H54 (cell line): ENCODE measurements at regions not wholly inside any gene's neighbourhood (a gene's known extent, or its start where the extent isn't known, plus 50 kb on each side); places are given as distances from the start of the nearest gene placed in this dataset.

Source experiments
- DNase-seq: peaks from one replicate; pipeline ENCODE4 v3.0.0; 2011; ENCODE audit warnings: low spot score, mixed read lengths; ENCODE audit not compliant: insufficient read length
- FAIRE-seq: peaks from 3 replicates; lab custom pipeline; 2011; peaks lifted over from hg19 to GRCh38; lab: Jason Lieb, UNC
- POLR2A ChIP-seq: IDR thresholded peaks from 2 replicates; pipeline ENCODE4 v1.6.1; 2011; ENCODE audit warnings: low read depth, mild to moderate bottlenecking, low read length

DNA sequence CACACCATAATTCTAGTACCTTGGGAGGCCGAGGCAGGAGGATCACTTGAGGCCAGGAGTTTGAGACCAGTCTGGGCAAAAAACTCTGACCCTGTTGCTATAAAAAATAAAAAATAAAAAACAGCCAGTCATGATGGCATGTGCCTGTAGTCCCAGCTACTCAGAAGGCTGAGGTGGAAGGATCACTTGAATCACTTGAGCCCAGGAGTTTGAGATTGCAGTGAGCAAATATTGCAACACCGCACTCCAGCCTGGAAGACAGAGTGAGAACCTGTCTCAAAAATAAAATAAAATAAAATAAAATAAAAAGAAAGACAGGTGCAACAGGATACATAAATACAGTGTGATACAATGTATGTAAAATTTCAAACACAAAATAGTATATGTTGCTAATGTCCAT lies 154.5 kb downstream of the OTOR start:
- FAIRE-seq, result no peak

DNA sequence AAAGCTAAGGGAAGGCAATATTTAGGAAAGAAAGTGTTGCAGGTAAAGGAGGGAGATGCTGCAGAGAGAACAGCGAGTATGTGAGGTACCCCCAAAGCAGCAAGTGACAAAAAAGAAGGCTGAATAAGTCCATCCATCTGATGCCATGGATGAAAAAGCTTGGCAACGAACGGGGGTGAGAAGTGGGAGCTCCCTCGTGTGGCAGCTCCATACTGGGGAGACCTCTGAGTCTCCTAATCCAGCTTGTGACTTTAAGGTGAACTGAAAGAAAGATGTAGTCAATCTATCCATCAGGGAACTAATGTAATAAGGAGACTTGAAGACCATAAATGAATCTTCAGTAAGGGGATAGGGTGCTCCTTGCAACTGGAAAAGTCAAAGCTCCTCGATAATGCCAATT lies 156.6 kb downstream of the OTOR start:
- TF ChIP-seq POLR2A, result no peak
- DNase-seq, result no peak
- FAIRE-seq, result no peak

More for the DNA sequence above, 154.5 kb downstream of the OTOR start:
- no peak for DNase-seq
- no peak for TF ChIP-seq POLR2A

DNA sequence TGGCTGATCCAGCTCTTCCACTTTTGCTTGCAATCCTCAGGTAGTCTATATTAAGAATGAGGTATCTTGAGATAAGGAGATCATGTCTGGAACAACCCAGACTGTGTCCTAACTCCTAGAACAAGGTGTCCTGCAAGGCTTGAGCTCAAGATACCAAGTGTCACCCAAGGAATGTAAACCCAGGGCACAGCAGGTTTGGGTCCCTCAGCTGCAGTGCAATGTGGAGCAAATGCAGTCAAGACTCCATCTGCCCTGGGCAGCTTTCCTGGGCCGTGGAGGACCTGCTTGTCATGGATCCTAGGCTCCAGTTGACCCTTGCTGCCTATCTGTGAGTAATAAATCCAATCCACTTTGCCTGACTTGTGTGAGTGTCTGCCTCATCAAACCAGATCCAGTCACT lies 166.1 kb downstream of the OTOR start:
- FAIRE-seq (no peak), DNase-seq (no peak)
- TF ChIP-seq POLR2A, result no peak

DNA sequence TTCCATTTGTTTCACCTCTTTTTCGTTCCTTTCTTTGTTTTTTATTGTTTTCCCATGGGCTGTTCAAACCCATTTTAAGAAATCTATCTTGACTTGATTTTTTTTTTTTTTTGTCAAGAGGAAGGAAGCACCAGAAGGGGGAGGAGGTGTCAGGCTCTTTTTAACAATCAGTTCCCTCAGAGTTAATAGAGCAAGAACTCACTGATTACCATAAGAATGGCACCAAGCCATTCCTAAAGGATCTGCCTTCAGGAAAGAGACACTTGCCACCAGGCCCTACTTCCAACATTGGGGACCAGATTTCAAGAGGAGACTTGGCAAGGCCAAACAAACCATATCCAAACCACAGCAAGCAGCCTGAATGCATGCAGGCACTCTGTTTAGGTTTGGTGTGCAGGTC lies 168.0 kb downstream of the OTOR start:
- FAIRE-seq, result no peak
- DNase-seq, result no peak
- no peak for TF ChIP-seq POLR2A

DNA sequence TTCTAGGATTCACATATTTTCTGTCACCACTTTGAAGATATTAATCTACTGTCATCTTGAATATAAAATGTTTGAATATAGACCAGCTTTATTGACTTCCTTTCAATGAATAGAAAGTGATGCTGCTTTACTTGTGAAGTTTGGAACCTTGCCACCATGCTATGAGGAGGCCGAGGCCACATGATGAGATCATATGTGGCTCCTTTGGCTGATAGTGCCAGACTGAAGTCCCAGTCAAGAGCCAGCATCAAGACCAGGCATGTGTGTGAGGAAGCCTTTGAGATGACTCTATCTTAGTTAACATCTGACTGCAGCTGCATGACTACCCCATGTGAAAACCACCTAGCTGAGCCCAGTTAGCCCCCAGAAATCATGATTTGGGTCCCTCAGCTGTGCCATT lies 169.5 kb downstream of the OTOR start:
- FAIRE-seq (no peak), DNase-seq (no peak)
- no peak for TF ChIP-seq POLR2A

DNA sequence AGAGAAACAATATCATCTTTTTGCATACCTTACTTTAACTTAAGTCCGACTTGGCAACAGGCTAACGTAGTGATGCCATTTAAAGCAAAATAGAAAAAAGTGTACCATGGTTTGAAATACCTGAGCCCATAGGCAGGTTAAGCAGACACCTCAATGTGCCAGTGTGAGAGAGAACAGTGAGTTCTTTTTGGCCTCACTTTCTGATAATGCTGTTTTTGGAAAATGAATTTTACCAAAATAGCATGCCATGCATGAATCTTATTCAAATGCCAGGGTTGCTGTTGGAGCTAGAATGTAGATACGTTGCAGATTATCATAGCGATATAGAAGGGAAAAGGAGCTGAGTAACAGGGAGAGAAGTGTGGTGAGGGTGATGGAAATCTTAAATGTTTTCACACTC lies 170.2 kb downstream of the OTOR start:
- no peak for FAIRE-seq
- no peak for TF ChIP-seq POLR2A
- DNase-seq, result no peak

DNA sequence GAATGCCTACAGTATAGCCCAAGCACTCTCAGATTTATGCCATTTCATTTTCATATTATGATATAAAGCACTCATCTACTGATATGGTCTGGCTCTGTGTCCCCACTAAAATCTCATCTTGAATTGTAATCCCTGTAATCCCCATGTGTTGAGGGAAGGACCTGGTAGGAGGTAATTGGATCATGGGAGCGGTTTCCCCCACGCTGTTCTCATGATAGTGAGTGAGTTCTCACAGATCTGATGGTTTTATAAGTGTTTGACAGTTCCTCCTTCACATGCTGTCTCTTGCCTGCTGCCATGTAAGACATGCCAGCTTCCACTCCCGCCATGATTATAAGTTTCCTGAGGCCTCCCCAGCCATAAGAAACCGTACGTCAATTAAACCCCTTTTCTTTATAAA lies 171.7 kb downstream of the OTOR start:
- FAIRE-seq (no peak), DNase-seq (no peak)
- no peak for TF ChIP-seq POLR2A

DNA sequence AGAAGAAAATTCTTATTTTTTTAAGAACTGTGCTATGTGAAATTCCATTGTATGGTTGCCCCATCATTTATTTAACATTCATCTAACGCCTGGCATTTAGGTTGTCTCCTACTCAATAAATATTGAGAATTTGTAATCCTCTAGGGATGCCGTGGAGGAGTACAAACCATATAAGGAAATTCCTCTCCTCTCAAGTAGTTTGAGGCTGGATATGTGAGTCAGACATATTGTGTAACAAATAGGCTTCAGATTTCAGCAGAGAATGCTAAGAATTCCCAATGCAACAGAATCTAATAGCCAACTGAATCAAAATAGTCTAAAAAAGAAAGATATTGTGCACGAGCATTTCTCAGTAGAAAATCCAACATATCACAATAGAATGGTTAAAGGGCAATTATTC lies 174.7 kb downstream of the OTOR start:
- DNase-seq (no peak), FAIRE-seq (no peak)
- TF ChIP-seq POLR2A, result no peak

DNA sequence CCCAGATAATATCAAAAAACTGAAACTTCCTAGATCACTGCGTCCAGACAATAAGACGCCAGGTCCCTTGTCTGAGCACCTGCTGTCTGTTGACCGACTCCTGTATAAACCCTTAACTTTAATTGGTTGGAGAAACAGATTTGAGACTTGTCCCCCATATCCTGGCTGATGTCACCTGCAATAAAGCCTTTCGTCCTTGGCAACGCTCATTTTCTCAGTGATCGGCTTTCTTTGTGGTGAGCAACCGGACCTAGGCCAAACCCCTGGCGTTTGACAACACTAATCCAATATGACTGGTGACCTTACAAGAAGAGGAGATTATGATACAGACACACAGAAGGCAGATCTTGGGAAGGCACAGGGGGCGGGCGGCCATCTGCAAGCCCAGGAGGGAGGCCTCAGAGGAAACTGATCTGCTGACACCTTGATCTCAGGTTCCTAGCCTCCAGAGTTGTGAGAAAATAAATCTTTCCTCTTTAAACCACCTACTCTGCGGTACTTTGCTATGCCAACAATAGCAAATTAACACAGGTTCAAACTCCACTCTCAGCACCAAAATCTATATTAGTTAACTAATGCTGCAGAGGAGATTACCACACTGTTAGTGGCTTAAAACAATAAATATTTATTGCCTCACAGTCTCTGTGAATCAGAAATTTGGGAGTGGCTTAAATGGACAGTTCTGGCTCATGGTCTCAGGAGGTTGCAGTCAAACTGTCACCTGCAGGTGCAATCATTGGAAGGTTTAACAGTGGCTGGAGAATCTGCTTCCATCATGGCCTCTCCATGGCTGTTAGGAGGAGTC lies 178.7 kb downstream of the OTOR start:
- no peak for FAIRE-seq
- TF ChIP-seq POLR2A, result no peak
- no peak for DNase-seq

DNA sequence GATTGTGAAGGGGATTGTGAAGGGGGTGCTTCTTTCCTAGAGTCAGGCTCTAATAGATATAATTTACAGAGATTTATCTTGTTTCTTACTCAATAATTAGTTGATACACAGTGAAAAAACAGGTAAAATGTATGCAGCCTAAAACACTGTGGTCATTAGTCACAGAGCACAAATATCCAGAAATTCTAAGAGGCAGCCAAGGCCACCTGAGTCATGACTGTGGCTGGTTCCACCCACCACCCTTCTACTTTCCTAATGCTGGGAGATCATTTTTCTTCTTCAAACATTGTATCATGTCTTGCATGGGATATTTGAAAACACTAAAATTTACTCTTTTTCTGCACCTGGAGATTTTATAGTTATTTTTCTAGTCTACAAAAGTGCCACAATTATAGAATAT lies 181.6 kb downstream of the OTOR start:
- no peak for TF ChIP-seq POLR2A
- no peak for FAIRE-seq
- no peak for DNase-seq

DNA sequence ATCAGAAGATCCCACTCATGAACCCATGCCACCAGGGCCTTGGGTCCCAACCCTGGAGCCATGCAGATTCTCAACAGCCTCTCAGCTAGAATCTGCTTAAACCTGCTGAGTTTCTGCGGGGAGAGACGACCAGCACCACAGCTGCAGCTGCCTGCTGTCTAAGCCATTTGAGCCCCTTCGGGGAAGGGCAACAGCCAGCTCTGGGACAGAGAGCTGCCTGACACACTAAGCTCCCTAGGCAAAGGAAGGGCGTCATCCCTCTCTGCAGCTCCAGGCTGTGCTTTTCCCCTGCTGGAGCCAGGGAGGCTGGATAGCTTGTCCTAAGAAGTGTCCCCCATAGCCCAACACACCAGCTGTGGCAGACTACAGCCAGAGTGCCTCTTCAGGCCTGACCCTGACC lies 182.5 kb downstream of the OTOR start:
- TF ChIP-seq POLR2A, result no peak
- FAIRE-seq (no peak), DNase-seq (no peak)

DNA sequence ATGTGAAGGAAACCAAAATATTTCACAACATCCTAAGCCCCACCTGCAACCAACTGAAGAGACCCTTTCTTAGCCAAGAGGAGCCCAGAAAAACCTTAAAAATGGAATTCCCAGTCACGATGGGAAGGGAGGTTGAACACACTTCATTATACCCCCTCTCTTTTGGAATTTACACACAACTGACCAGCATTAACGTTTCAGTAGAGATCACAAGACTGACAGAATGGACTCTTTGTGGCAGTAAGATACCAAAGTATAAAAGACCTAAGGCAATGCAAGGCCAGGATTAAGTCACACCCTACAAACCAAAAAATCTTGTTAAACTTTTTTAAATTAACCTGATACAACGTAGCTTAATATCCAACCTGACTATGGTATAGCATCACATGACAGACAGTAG lies 190.9 kb downstream of the OTOR start:
- DNase-seq, result no peak
- TF ChIP-seq POLR2A, result no peak
- FAIRE-seq, result no peak

DNA sequence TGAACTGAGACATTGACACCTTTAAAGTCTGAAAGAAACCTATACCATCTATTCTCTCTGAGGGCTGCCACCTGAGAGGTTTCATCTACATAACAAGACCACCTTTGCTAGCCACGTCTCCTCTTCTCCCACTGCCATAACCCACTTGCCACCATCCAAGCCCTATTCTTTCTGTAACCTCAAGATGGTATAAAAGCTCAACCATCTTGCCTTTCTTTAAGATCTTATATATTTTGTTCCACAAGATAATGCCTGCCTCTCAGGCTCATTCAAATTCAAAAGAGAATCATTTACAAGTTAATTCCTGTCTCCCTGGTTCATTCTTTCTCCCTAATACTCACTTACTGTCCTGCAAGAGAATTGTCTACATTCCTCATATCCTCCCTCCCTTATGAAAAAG lies 192.5 kb downstream of the OTOR start:
- DNase-seq (no peak), FAIRE-seq (no peak)
- no peak for TF ChIP-seq POLR2A

DNA sequence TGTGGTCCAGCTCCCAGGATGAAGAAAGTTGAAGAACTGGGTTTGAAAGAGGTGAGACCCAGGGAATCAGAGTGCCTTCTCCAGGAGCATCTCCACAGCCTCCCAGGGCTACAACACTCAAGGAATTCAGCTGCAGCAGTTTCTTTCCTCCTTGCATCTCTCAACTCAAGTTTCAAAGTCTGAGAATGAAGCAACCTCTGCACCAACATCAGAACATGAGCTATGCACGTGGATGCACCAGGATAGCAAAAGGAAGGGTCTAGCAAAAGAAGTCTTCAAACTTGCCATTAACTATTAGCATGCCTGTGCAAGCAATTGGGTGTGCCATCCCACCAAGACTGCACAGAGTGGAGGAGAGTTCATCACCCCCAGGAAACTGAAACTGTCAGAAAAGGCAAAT lies 193.9 kb downstream of the OTOR start:
- no peak for DNase-seq
- FAIRE-seq, result no peak
- TF ChIP-seq POLR2A, result no peak

DNA sequence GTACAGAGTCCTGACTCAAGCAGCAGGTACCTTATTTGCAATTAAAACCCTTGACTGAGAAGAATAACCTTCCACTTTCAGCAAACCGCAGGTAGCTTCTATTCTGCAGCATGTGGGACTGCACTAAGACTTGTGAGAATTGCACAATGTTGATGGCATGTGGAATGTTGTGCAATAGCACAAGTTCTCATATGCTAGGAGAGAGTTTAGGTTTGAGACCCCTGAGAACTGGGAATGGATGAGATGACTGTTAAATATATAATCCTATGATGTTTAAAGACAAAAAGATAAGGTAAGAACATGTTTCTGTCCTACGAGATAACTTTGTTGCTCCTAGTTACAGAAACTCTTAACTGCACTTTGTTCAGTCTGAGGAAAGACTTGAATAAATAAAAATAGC lies 194.6 kb downstream of the OTOR start:
- DNase-seq, result no peak
- TF ChIP-seq POLR2A, result no peak
- no peak for FAIRE-seq
